HG03097 (cell line): ENCODE measurements at regions not wholly inside any gene's neighbourhood (a gene's known extent, or its start where the extent isn't known, plus 50 kb on each side); places are given as distances from the start of the nearest gene placed in this dataset.
"Not testable (repeated sequence)": the region's sequence is repeated elsewhere in the genome, so short reads cannot be mapped to it uniquely, and the experiment has no call there.

ENCODE experiments used
- ATAC-seq: cut with Tn5 transposase; IDR thresholded peaks from one replicate; pipeline ENCODE4 v1.9.1; 2021; ENCODE audit not compliant: unreplicated experiment, low FRiP score

GRCh38 chr1:149352205-149352604 lies 122.6 kb upstream of the NBPF19 start:
- ATAC-seq, result not testable (repeated sequence)

GRCh38 chr1:149354579-149354978 lies 120.3 kb upstream of the NBPF19 start:
- not testable (repeated sequence) for ATAC-seq

- not testable (repeated sequence) for ATAC-seq
These were observed 119.1 kb upstream of the NBPF19 start for GRCh38 chr1:149355748-149356147.

DNA sequence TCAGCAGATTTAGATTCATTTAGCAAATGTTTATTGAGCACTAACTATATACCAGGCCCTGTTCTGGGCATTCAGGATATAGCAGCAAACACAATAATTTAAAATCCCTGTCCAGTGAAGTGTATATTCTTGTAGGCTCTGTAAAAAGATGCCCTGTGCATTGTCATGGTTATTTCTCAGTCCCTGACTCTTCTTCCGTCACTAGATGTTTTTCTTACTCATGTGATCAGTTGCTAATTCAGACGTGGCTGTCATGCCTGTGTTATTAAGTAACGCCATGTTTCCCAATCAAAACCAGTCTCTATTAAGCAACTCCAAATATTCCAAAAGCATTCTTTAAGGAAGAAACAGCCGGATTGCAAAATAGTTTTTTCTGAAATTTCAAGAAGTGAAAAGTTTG lies 118.7 kb upstream of the NBPF19 start:
- not testable (repeated sequence) for ATAC-seq

DNA sequence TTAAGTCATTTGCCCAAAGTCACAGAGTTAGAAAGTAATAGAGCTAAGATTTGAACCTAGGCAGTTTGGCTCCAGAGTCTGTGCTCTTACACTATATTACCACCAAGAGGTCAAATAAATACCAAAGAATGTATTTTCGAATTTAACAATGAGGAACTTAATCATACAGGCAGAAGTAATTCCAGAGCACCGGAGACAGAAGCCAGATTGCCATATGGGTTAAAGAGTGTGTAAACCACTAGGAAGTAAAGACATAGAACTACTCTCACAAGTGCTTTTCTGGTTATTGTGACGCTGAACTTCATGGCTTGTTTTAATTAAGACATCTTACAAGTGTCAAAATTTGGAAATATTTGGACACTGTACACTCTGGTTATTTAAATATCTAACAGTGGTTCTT lies 114.5 kb upstream of the NBPF19 start:
- not testable (repeated sequence) for ATAC-seq

- not testable (repeated sequence) for ATAC-seq
These were observed 113.5 kb upstream of the NBPF19 start for GRCh38 chr1:149361310-149361709.

GRCh38 chr1:149364188-149364981 lies 110.5 kb upstream of the NBPF19 start:
- not testable (repeated sequence) for ATAC-seq

GRCh38 chr1:149366402-149366801 lies 108.4 kb upstream of the NBPF19 start:
- ATAC-seq, result not testable (repeated sequence)

GRCh38 chr1:149367472-149368044 lies 107.3 kb upstream of the NBPF19 start:
- ATAC-seq, result not testable (repeated sequence)

GRCh38 chr1:149368337-149368736 lies 106.5 kb upstream of the NBPF19 start:
- ATAC-seq, result not testable (repeated sequence)

- ATAC-seq, result not testable (repeated sequence)
These were observed 105.8 kb upstream of the NBPF19 start for GRCh38 chr1:149369081-149369480.

GRCh38 chr1:149371955-149372354 lies 102.9 kb upstream of the NBPF19 start:
- not testable (repeated sequence) for ATAC-seq

DNA sequence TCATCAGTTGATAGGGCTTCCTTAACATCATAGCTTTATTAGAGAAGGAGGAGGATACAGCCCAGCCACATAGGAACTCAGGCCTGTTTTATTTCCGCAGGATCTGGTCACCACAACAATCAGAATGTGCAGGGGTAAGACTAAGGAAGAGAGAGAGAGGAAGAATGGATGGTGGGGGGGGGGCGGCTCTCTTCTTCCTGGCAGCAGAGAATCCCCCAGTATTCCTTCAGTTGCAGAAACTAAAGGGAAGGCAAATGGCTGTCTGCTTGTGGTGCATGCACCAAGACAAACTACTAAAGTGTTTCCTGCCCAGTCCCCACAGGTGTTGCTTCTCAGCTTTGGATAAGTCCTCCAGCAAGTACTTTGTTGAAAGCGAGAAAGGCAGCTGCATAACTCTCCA lies 96.4 kb upstream of the NBPF19 start:
- ATAC-seq, result not testable (repeated sequence)

- ATAC-seq, result not testable (repeated sequence)
These were observed 84.5 kb upstream of the NBPF19 start for GRCh38 chr1:149390173-149390926.

DNA sequence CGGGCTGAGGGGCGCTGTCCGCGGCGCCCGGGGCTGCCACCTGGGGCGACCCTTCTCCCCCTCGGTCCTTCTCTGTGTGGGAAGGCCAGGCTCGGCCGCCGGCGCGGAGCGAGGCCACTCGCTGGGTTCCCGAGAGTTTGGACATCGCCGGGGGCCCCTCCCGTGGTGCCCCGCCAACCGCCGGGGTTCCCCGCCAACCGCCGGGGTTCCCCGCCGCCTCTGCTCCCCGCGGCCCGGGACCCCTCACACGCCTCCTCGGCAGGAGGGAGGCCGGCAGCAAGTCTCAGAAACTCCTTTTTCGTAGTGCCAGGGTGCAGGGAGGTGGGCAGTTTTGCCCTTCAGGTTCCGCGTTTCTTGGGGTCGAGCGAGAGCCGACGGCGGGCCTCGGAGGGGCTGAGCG lies 83.9 kb upstream of the NBPF19 start:
- ATAC-seq, result not testable (repeated sequence)

- ATAC-seq, result not testable (repeated sequence)
These were observed 79.0 kb upstream of the NBPF19 start for GRCh38 chr1:149395802-149396201.

- not testable (repeated sequence) for ATAC-seq
These were observed 76.3 kb upstream of the NBPF19 start for GRCh38 chr1:149398527-149398926.

- ATAC-seq, result not testable (repeated sequence)
These were observed 66.4 kb upstream of the NBPF19 start for GRCh38 chr1:149408404-149408803.

GRCh38 chr1:149415373-149415772 lies 59.5 kb upstream of the NBPF19 start:
- not testable (repeated sequence) for ATAC-seq

GRCh38 chr1:149418782-149419181 lies 56.1 kb upstream of the NBPF19 start:
- ATAC-seq, result not testable (repeated sequence)

DNA sequence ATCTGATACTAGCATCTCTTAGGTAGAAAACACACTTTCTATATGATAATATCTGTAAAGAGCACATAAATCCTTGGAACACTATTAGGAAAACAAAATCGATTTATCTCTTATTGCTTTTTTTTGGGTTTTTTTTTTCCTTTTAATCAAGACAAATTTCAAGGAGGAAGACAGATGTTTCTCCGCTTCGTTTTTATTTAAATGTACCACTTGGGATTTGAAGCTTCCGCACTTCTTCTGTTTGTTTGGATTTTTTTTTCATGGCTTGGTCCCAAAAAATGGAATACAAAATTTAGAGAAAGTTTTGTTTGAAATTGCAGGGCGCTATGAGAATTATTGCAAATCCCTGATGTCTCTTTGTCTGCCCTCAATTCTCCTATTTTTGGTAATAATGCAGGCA lies 51.7 kb upstream of the NBPF19 start:
- ATAC-seq, result not testable (repeated sequence)
